ENCODE measurements at regions not wholly inside any gene's neighbourhood (a gene's known extent, or its start where the extent isn't known, plus 50 kb on each side); places are given as distances from the start of the nearest gene placed in this dataset.

DNA sequence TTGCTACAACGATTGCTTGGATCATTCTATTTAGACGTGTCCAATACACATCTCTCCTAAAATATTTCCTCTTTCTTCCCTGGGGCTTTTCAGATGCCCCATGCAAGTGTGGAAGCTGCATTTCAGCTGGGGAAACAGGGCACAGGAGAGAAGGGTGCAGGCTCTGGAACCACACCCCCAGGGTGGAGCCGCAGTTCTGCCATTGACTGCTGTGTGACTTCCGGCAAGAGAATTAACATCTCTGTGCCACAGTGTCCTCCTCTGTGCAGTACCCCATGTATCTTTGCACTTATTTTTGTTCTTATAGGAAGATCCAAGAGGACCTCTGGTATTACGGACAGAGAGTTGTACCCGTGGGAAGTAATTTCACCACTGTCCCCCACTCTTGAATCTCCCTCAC is 405.3 kb upstream of the EEF2KMT start:
- TF ChIP-seq EZH2 (IDR thresholded peaks at IDR 0.05; ENCODE audit: insufficient read depth, poor library complexity, severe bottlenecking) (no peak), EZH2phosphoT487 (IDR thresholded peaks at IDR 0.05; ENCODE audit: insufficient read depth, low read depth) (no peak)

All from GM23248 (cell line).